K562 (cell line): ENCODE measurements at regions not wholly inside any gene's neighbourhood (a gene's known extent, or its start where the extent isn't known, plus 50 kb on each side); places are given as distances from the start of the nearest gene placed in this dataset.
"Not testable (repeated sequence)": the region's sequence is repeated elsewhere in the genome, so short reads cannot be mapped to it uniquely, and the experiment has no call there.

Experiments
- ATAC-seq: fragments of 200-7000 bp; cut with Tn5 transposase; 3 replicates; pipeline ENCODE4 v1.9.1; 2020; ENCODE audit warnings: moderate library complexity
- BruUV-seq: library from RNA; stranded (reverse); fragments of 400-500 nt; replicated peaks from 2 replicates; lab custom pipeline; 2021; lab: Mats Ljungman, UMichigan
- CTCF ChIA-PET: fragments of 300-600 bp; formaldehyde crosslinking; extraction: SDS; loops from one replicate; lab custom pipeline; 2021; ENCODE audit warnings: low intra/inter-chr PET ratio; lab: Yijun Ruan, JAX
- POLR2A ChIA-PET: fragments of 300-600, 350-650 bp; sonication (Branson Sonifier 250); formaldehyde crosslinking; extraction: SDS; loops from one replicate; lab custom pipeline; 2021; ENCODE audit warnings: antibody characterized with exemption, inconsistent platforms; lab: Yijun Ruan, JAX
- DNase-seq, 4 experiments: peaks; one replicate each; pipeline versions ENCODE4 v3.0.0 to v3.0.0-alpha.2; 2011 to 2018; ENCODE audit warnings: low spot score in 3 of 4, mixed read lengths in 3 of 4; ENCODE audit errors: extremely low read depth in 1 of 4
- FAIRE-seq: peaks from 2 replicates; lab custom pipeline; 2011; peaks lifted over from hg19 to GRCh38; lab: Jason Lieb, UNC
- H2AFZ ChIP-seq: 2 replicates; pipeline ENCODE4 v1.6.0; 2011; ENCODE audit warnings: low read depth, low read length, control low read depth, inconsistent platforms
- H3K27ac ChIP-seq: fragments of 200-600 bp; 3 replicates; pipeline ENCODE4 v1.8.0; 2011; ENCODE audit warnings: low read depth, mild to moderate bottlenecking, control low read depth, inconsistent platforms, low read length, moderate library complexity, mixed read lengths; ENCODE audit errors: extremely low read depth
- H3K27me3 ChIP-seq, 2 experiments: fragments of 300-600 bp in 1 of 2; 2 replicates in 1 of 2; 3 replicates in 1 of 2; pipeline versions ENCODE4 v1.6.0 to v1.8.0; 2011; ENCODE audit warnings: inconsistent platforms in 2 of 2, low read length in 2 of 2, mild to moderate bottlenecking in 1 of 2, mixed read lengths in 1 of 2, moderate library complexity in 1 of 2; ENCODE audit not compliant: control insufficient read depth in 2 of 2, insufficient read depth in 2 of 2
- H3K36me3 ChIP-seq: fragments of 300-600 bp; 3 replicates; pipeline ENCODE4 v1.8.0; 2011; ENCODE audit warnings: mild to moderate bottlenecking, low read length, inconsistent platforms; ENCODE audit not compliant: control insufficient read depth, insufficient read depth
- H3K4me1 ChIP-seq, 2 experiments: fragments of 200-600 bp in 1 of 2; replicated peaks in 1 of 2; 2 replicates in 1 of 2; 3 replicates in 1 of 2; pipeline versions ENCODE4 v1.5.1 to v1.8.0; 2011; ENCODE audit warnings: inconsistent platforms in 2 of 2, low read length in 2 of 2, mild to moderate bottlenecking in 1 of 2, mixed read lengths in 1 of 2, moderate library complexity in 1 of 2; ENCODE audit not compliant: control insufficient read depth in 2 of 2, insufficient read depth in 2 of 2
- H3K4me2 ChIP-seq: 2 replicates; pipeline ENCODE4 v1.6.1; 2011; ENCODE audit warnings: low read length, control low read depth, inconsistent platforms, mixed read lengths; ENCODE audit not compliant: insufficient read depth
- H3K4me3 ChIP-seq: fragments of 200-600 bp; sonication (generic), shearing (Covaris generic); 2 replicates; pipeline ENCODE4 v1.5.1; 2016; ENCODE audit warnings: control low read depth, inconsistent platforms
- H3K79me2 ChIP-seq: fragments of 200-600 bp; 3 replicates; pipeline ENCODE4 v1.8.0; 2011; ENCODE audit warnings: low read length, inconsistent platforms; ENCODE audit not compliant: control insufficient read depth, insufficient read depth
- H3K9ac ChIP-seq, 2 experiments: 2 replicates each; pipeline versions ENCODE4 v1.6.0 to v1.6.1; 2011; ENCODE audit warnings: low read depth in 2 of 2, low read length in 2 of 2, control low read depth in 1 of 2, inconsistent platforms in 1 of 2, mild to moderate bottlenecking in 1 of 2, mixed read lengths in 1 of 2; ENCODE audit not compliant: insufficient read depth in 1 of 2
- H3K9me1 ChIP-seq: one replicate; pipeline ENCODE4 v1.6.0; 2011; ENCODE audit warnings: inconsistent platforms, mild to moderate bottlenecking, low read length, moderate library complexity; ENCODE audit not compliant: control insufficient read depth, insufficient read depth
- H3K9me3 ChIP-seq: replicated peaks from 2 replicates; pipeline ENCODE4 v1.5.1; 2011; ENCODE audit warnings: low read depth, low read length, inconsistent platforms; ENCODE audit not compliant: control insufficient read depth, insufficient read depth
- H4K20me1 ChIP-seq: replicated peaks from 2 replicates; pipeline ENCODE4 v1.6.1; 2011; ENCODE audit warnings: low read length, inconsistent platforms, mixed read lengths; ENCODE audit not compliant: control insufficient read depth, insufficient read depth
- WGBS: fragments of 100-300 bp; shearing (Covaris generic); methylation state at CpG from one replicate; pipeline ENCODE4 v1.1.6; 2016; ENCODE audit warnings: low coverage, mixed read lengths; ENCODE audit not compliant: insufficient coverage; ENCODE audit errors: missing lambda C conversion rate; 5-methylcytosine and 5-hydroxymethylcytosine counted together
- in situ Hi-C: fragments of 300-500 bp; cut with MboI; formaldehyde crosslinking; loops from 4 replicates; pipeline ENCODE4 v1.15.0; 2018; ENCODE audit warnings: inconsistent platforms, mixed read lengths
- intact Hi-C: fragments of 100-400 bp; cut with micrococcal nuclease; formaldehyde crosslinking; loops from 2 replicates; pipeline ENCODE4 v1.14.2; 2022

DNA sequence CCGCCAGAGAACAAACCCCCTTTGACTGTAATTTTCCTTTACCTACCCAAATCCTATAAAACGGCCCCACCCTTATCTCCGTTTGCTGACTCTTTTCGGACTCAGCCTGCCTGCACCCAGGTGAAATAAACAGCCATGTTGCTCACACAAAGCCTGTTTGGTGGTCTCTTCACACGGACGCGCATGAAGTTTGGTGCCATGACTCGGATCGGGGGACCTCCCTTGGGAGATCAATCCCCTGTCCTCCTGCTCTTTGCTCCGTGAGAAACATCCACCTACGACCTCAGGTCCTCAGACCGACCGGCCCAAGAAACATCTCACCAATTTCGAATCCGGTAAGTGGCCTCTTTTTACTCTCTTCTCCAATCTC lies 52.1 kb upstream of the FAM124A start:
- in situ Hi-C loops, H3K9ac ChIP-seq, BruUV-seq, H3K4me3 ChIP-seq, H3K79me2 ChIP-seq, CTCF ChIA-PET, H3K9me1 ChIP-seq, intact Hi-C loops, POLR2A ChIA-PET, H3K4me2 ChIP-seq, H3K9me3 ChIP-seq, ATAC-seq, H3K27me3 ChIP-seq, H2AFZ ChIP-seq, DNase-seq, H3K27ac ChIP-seq, FAIRE-seq, H3K4me1 ChIP-seq, H4K20me1 ChIP-seq, H3K36me3 ChIP-seq: not testable (repeated sequence)
- 0% methylated on average over 3 of the region's 15 CpGs for WGBS

DNA sequence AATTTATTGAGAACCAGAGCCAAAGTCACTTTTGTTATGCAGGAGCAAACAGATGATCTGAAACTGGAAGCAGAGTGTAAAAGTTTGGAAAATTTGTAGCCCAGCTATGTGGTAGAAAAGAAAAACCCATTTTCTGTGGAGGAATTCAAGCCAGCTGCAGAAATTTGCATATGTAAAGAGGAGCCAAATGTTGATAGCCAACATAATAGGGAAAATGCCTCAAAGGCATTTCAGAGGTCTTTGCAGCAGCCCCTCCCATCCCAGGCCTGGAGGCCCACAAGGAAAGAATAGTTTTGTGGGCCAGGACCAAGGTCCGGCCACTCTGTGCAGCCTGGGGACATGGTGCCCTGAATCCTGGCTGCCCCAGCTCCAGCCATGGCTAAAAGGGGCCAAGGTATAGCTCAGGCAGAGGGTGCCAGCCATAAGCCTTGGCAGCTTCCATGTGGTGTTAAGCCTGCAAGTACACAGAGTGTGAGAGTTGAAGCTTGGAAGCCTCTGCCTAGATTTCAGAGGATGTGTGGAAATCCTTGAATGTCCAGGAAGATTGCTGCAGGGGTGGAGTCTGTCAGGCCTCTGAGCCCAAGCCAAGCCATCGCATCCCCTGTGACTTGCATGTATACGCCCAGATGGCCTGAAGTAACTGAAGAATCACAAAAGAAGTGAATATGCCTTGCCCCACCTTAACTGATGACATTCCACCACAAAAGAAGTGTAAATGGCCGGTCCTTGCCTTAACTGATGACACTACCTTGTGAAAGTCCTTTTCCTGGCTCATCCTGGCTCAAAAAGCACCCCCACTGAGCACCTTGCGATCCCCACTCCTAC lies 52.7 kb upstream of the FAM124A start:
- CTCF ChIA-PET, intact Hi-C loops: not testable (repeated sequence)

More for the DNA sequence above, 52.7 kb upstream of the FAM124A start:
- ATAC-seq, in situ Hi-C loops, H3K9me3 ChIP-seq, H3K79me2 ChIP-seq, FAIRE-seq, BruUV-seq, DNase-seq, H2AFZ ChIP-seq, POLR2A ChIA-PET, H3K9me1 ChIP-seq, H3K4me1 ChIP-seq, H3K27ac ChIP-seq, H3K4me3 ChIP-seq, H3K4me2 ChIP-seq, H4K20me1 ChIP-seq, H3K27me3 ChIP-seq, H3K9ac ChIP-seq, H3K36me3 ChIP-seq: not testable (repeated sequence)
- WGBS, result 4% methylated on average over 4 of the region's 5 CpGs
